NCI-H748 treated with DMSO at 0.1 percent for 48 hours (cell line): ENCODE measurements at regions not wholly inside any gene's neighbourhood (a gene's known extent, or its start where the extent isn't known, plus 50 kb on each side); places are given as distances from the start of the nearest gene placed in this dataset.

Experiments used
- DNase-seq: peaks from one replicate; lab custom pipeline; 2025; lab: John Stamatoyannopoulos, UW

- DNase-seq = no peak
Observed at GRCh38 chr2:181770150-181770549, 89.8 kb upstream of the NEUROD1 start.

GRCh38 chr2:181771356-181771755 lies 91.0 kb upstream of the NEUROD1 start:
- no peak for DNase-seq

- no peak for DNase-seq
Observed at GRCh38 chr2:181772334-181772733, 92.0 kb upstream of the NEUROD1 start.

- DNase-seq = no peak
Observed at GRCh38 chr2:181772777-181773176, 92.5 kb upstream of the NEUROD1 start.

- DNase-seq = no peak
Observed at GRCh38 chr2:181774685-181775084, 94.4 kb upstream of the NEUROD1 start.

- no peak for DNase-seq
Observed at GRCh38 chr2:181776336-181776735, 96.0 kb upstream of the NEUROD1 start.

- DNase-seq = no peak
Observed at GRCh38 chr2:181777734-181778133, 97.4 kb upstream of the NEUROD1 start.

GRCh38 chr2:181778621-181779201 lies 98.4 kb upstream of the NEUROD1 start:
- DNase-seq = no peak

GRCh38 chr2:181779288-181780021 lies 99.1 kb upstream of the NEUROD1 start:
- DNase-seq = no peak

- DNase-seq = peak; percentile 33
Observed at GRCh38 chr2:181780047-181780651, 99.8 kb upstream of the NEUROD1 start.

- DNase-seq = no peak
Observed at GRCh38 chr2:181780657-181781056, 100.3 kb upstream of the NEUROD1 start.

- no peak for DNase-seq
Observed at GRCh38 chr2:181781078-181781786, 100.9 kb upstream of the NEUROD1 start.

GRCh38 chr2:181782660-181783059 lies 102.3 kb upstream of the NEUROD1 start:
- no peak for DNase-seq

- peak; percentile 19 for DNase-seq
Observed at GRCh38 chr2:181784556-181784955, 104.2 kb upstream of the NEUROD1 start.

- no peak for DNase-seq
Observed at GRCh38 chr2:181785691-181786344, 105.5 kb upstream of the NEUROD1 start.

- DNase-seq = no peak
Observed at GRCh38 chr2:181786371-181787228, 104.9 kb upstream of the ITPRID2 start.

- DNase-seq = no peak
Observed at GRCh38 chr2:181787310-181788048, 104.1 kb upstream of the ITPRID2 start.

GRCh38 chr2:181788897-181789555 lies 102.5 kb upstream of the ITPRID2 start:
- DNase-seq = no peak

- no peak for DNase-seq
Observed at GRCh38 chr2:181789827-181790448, 101.6 kb upstream of the ITPRID2 start.
